LNCAP (cell line): ENCODE measurements at regions not wholly inside any gene's neighbourhood (a gene's known extent, or its start where the extent isn't known, plus 50 kb on each side); places are given as distances from the start of the nearest gene placed in this dataset.

Source experiments
- TF ChIP-seq, protein P1 (sequence below): fragments of 450-650 bp; IDR thresholded peaks from 2 replicates; pipeline ENCODE4 v1.5.1; 2017; ENCODE audit warnings: mild to moderate bottlenecking

DNA sequence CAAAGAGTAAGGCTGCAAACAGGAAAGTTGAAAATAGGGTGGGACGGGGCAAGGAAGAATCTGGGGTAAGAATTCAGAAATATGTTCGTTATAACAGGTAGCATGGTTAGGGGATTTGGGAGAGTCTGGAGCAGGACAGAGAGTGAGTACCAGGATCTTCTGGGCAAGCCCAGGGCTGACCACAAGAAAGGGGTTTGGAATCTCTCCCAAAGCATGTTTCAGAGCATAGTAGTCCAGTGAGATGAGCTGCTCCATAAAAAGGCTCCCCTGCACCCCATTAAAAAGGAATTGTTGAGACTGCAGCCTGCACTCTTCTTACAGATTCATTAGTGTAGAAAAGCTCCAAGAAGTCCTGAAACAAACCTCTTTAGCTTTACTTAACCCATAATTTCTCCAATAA, 291.1 kb downstream of the MTX2 start:
- TF ChIP-seq, protein P1, sequence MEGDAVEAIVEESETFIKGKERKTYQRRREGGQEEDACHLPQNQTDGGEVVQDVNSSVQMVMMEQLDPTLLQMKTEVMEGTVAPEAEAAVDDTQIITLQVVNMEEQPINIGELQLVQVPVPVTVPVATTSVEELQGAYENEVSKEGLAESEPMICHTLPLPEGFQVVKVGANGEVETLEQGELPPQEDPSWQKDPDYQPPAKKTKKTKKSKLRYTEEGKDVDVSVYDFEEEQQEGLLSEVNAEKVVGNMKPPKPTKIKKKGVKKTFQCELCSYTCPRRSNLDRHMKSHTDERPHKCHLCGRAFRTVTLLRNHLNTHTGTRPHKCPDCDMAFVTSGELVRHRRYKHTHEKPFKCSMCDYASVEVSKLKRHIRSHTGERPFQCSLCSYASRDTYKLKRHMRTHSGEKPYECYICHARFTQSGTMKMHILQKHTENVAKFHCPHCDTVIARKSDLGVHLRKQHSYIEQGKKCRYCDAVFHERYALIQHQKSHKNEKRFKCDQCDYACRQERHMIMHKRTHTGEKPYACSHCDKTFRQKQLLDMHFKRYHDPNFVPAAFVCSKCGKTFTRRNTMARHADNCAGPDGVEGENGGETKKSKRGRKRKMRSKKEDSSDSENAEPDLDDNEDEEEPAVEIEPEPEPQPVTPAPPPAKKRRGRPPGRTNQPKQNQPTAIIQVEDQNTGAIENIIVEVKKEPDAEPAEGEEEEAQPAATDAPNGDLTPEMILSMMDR = no peak

DNA sequence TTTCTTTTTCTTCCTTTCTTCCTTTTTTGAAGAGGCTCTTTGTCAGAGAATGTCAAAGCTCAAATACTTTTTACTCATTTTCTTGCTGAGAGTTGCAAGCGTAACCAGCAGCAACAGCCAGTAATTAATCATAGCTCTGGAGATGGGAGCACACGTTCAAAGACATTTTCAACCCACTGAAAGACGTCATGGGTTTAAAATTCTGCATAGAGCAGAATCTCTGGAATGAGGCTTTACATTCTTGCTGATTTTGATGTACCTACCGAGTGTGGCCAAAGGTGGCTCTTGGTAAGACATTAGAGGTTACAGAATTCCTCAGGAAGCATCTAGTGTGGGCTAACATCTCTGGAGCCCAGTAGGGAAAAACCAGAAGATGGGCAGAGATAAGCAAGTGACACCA, 292.5 kb downstream of the MTX2 start:
- TF ChIP-seq, protein P1 = no peak

DNA sequence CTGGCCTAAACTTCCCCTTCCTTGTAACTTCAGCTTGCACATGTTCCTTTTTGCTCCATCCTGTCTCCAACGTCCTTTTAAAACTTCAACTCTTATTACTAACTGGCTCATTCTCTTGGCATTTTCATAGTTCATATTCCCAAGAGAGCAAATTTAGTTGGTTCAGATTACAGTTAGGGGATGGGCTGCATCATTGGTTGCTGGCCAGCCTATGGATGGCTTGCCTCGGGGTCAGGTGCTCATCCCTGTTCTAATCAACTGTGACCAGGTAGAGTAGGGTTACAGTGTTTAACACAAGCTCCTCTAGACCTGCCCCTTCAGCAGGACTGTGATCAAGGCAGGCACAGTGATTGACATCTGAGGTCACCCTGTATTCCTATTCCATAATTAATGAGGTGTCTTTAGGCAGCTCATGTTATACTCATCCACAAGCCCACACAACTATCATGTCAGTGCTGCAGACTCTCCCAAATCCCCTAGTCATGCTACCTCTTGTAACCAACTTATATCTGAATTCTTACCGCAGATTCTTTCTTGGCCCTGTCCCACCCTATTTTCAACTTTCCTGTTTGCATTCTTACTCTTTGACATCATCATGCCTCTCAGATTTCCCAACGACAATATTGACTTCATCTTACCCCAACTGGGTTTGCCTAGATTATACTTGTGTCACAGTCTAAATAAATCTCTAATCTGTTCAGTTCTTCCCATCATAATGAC, 293.3 kb downstream of the MTX2 start:
- TF ChIP-seq, protein P1 = no peak

DNA sequence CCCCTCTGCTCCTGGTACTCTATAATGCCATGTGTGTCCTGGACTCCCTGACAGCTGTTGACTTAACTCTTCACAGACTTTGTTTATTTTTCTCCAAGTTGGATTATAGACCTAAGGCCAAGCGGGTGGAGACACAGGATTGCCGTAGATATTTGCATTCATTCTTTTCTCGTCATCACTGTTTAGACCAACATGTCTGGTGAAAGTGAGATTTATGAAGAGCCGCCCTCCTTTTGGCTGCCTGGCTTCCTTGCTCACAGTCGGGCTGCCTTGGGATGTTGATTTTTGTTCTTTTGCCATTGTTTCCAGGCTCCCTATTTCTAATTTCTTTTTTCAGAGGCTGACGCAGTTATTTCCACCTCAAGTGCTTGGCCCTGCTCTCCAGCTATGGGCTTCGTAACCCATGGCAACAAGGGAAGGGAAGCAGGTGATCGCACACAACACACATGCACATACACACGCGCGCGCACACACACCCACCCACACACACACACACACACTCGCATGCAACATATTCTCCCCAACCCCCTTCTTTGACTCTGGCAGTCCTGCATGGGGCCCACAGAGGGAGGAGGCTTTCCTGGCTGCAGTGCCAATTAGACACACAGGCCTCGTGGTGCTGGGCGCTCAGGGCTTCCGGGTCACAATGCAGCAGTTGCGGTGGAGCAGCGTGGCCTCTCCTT, 296.5 kb downstream of the MTX2 start:
- TF ChIP-seq, protein P1 = no peak

DNA sequence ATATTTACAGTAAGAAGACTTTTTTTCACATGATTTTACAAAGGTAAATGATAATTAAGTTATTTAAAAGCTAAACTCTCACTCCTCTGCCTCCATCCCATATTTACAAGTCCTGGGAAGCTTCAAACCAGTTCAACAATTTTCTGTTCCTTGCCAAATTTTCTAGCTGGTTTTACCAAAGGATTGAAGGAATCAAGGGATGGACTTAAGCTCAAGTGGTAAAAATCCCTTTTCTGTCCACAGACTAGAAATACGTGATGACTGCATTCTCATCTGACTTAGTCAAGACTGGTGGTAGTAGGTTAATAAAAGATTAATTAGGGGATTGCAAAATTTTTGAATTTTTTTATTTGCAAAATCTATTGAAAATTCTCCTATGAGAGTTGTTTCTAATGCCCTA, 297.3 kb downstream of the MTX2 start:
- TF ChIP-seq, protein P1 = no peak

DNA sequence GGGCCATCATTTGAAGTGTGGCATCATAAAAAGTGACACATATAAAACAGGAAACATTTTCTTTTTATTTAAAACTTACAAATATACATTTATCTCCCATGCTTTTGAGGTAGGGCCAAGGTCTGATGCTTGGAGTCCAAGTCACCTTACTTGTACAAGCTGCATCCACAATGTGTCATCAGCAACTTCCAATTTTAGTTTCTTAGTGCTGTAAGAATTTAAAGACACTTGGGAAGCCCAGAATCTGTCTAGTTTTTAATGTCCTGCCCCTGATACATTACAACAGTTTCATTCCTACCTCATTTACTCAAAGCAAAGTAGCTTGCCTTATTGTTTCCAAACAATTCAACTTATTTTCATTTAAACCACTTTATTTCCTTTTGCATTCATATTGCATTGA, 297.7 kb downstream of the MTX2 start:
- TF ChIP-seq, protein P1 = no peak

DNA sequence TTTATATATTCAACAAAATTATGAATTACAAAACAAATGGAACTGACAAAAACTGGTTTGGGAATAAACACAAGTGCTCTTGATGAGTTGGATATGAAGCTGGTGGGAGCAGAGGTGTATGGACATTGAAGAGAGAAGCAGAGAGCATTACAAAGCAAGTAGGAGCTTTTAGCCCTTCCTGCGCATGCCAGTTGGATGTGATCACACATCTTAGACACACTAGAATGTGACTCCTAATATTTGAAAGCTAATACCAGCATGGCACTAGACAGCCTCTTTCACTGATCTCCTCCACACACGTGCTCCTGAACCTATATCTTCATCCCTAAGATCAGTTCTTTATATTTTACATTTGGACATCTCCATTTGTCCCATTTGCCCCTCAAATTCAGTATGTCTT, 298.1 kb downstream of the MTX2 start:
- TF ChIP-seq, protein P1 = no peak
